Breast epithelium (tissue), 3 donors: ENCODE measurements at regions not wholly inside any gene's neighbourhood (a gene's known extent, or its start where the extent isn't known, plus 50 kb on each side); places are given as distances from the start of the nearest gene placed in this dataset.
"Not testable (repeated sequence)": the region's sequence is repeated elsewhere in the genome, so short reads cannot be mapped to it uniquely, and the experiment has no call there.

Experiments
- POLR2A ChIP-seq: fragments of 450-650 bp; IDR thresholded peaks from one replicate; pipeline ENCODE4 v1.6.1; 2016; ENCODE audit warnings: antibody characterized with exemption, mild to moderate bottlenecking, moderate library complexity
- POLR2AphosphoS5 ChIP-seq, 3 donors: sonication (generic); formaldehyde crosslinking; IDR thresholded peaks; one replicate each; pipeline ENCODE4 v1.6.1; 2017; ENCODE audit warnings: antibody characterized with exemption in 3 of 3

GRCh38 chr5:62196532-62196931, 109.5 kb upstream of the KIF2A start:
- TF ChIP-seq POLR2A; POLR2AphosphoS5 (IDR thresholded peaks at IDR 0.05): not testable (repeated sequence)
